HUES64 (cell line): ENCODE measurements at regions not wholly inside any gene's neighbourhood (a gene's known extent, or its start where the extent isn't known, plus 50 kb on each side); places are given as distances from the start of the nearest gene placed in this dataset.
"Not testable (repeated sequence)": the region's sequence is repeated elsewhere in the genome, so short reads cannot be mapped to it uniquely, and the experiment has no call there.

Source experiments
- H3K27ac ChIP-seq: 2 replicates; pipeline ENCODE4 v1.7.0; 2013; ENCODE audit warnings: low read depth, low read length, inconsistent platforms
- H3K27me3 ChIP-seq: 2 replicates; pipeline ENCODE4 v1.6.1; 2013; ENCODE audit warnings: mild to moderate bottlenecking, low read length; ENCODE audit not compliant: insufficient read depth
- H3K36me3 ChIP-seq: 2 replicates; pipeline ENCODE4 v1.6.1; 2013; ENCODE audit warnings: mild to moderate bottlenecking, low read length; ENCODE audit not compliant: insufficient read depth
- H3K4me1 ChIP-seq: 2 replicates; pipeline ENCODE4 v1.6.1; 2013; ENCODE audit warnings: mild to moderate bottlenecking, low read length, moderate library complexity; ENCODE audit not compliant: insufficient read depth
- H3K4me3 ChIP-seq: 2 replicates; pipeline ENCODE4 v1.5.1; 2013; ENCODE audit warnings: mild to moderate bottlenecking, low read length, moderate library complexity
- H3K9ac ChIP-seq: 2 replicates; pipeline ENCODE4 v1.6.1; 2013; ENCODE audit warnings: mild to moderate bottlenecking, low read depth, low read length
- H3K9me3 ChIP-seq: 2 replicates; pipeline ENCODE4 v1.6.1; 2013; ENCODE audit warnings: low read depth, low read length; ENCODE audit not compliant: insufficient read depth
- WGBS: fragments of 150-250, 120-280 bp; methylation state at CpG from one replicate; pipeline ENCODE4 v1.1.7; 2013; ENCODE audit warnings: missing lambda C conversion rate; 5-methylcytosine and 5-hydroxymethylcytosine counted together

DNA sequence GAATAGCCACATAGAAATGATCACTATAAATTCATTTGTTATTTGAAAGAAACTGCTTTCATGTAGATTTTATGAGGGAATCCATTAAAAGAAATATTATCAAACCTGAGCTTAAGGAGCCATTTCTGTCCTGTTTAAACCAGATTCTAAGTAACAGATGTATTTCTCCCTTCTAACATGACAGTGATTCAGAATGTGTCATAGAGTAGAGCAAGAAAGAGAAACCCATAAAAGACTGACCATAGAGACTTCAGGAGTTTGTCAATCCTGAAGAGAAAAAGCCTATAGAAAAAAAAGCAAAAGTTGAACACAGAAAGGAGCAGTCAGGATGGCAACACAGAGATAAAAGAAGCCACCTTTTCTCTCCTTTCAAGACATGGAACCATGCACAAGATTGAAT is 390.6 kb downstream of the PRIM2 start:
- not testable (repeated sequence) for H3K36me3 ChIP-seq, H3K4me3 ChIP-seq, H3K9ac ChIP-seq, H3K27me3 ChIP-seq, H3K27ac ChIP-seq, H3K9me3 ChIP-seq, H3K4me1 ChIP-seq

DNA sequence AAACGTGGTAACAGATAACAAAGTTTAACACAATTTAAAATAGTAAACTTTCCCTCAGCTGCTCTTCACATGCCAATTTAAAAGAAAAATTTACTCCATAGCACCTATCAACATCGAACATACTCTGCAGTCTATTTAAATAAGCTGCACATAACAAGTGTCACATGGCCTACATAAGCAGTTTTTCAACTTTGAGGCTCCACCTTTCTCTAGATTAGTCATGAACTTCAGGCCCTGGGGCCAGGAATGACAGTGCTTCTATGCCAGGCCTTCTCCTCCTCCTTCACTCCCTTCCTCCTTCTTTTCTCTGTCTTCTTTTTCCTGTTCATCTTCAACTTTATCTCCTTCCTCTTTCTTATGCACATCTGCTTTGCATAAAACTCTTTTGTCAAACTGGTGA is 405.1 kb downstream of the PRIM2 start:
- H3K9ac ChIP-seq, H3K27me3 ChIP-seq, H3K4me1 ChIP-seq, H3K27ac ChIP-seq, H3K9me3 ChIP-seq, H3K4me3 ChIP-seq, H3K36me3 ChIP-seq: not testable (repeated sequence)
- 78% methylated on average over 1 of the region's 2 CpGs for WGBS

DNA sequence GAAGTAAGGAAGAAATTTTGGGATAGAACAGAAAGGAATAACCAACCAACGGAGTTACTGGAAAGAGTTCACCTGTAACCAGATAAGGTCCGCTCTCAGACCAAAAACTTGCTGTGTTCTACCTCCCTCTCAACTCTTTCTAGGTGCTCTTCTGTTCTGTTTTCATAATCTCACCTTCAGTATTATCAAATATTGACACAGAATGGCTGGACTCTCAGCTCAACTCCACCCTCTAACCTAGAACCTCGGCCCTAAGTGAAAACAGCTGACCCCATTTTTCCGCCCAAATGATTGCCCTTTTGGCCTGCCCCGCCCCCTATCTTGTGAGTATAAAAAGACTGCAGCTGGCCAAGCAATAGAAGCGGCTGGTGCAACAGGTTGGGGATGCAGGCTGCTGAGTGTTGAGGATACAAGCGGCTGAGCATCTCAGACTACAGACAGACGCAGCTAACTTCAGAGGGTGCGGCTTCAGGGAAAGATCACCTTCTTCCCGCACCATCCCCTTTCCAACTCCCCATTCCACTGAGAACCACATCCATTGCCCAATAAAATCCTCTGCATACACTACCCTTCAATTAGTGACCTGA is 406.5 kb downstream of the PRIM2 start:
- 81% methylated on average over 10 of the region's 10 CpGs for WGBS
- H3K9ac ChIP-seq, H3K27ac ChIP-seq, H3K36me3 ChIP-seq, H3K9me3 ChIP-seq, H3K4me3 ChIP-seq, H3K4me1 ChIP-seq, H3K27me3 ChIP-seq: not testable (repeated sequence)

DNA sequence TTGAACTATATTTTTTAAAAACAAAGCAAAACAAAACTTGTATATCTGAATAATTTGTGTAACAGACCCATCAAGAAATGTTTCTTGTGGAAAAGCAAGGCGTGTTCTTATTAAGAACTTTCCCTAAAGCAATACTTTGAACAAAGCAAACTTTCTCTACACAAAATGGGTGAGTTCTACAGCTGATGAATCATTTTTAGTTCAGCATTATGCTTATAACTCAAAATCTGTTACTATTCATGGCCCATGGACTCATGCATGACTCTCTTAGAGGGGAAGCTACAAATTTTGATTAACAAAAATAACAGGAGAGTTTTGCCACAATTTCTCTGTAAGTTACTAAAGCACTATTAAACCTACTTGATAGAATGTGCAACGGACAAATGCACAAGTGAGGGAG is 412.0 kb downstream of the PRIM2 start:
- not testable (repeated sequence) for H3K27ac ChIP-seq, H3K4me3 ChIP-seq
- no CpG with 5 or more reads among the region's 2 CpGs for WGBS

DNA sequence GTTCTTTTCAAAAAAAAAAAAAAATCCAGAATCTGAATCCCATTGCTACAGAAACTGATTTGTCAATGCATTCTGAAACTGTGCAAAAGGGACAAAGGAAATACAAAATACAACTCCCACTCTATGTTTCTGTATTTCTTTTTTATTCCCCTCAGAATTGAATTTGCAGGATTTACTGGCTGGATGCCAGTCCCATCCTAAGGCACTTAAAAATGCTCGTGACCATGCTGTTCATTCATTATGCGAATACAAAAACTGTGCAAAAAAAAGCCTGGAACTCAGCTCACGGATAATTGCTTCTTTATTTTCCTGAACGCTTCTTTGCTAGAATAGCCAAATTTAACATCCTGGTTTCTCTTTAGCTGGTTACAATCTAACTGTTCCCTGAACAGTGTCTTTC is 413.3 kb downstream of the PRIM2 start:
- WGBS, result 85% methylated on average over 4 of the region's 4 CpGs
- not testable (repeated sequence) for H3K4me1 ChIP-seq, H3K4me3 ChIP-seq, H3K27ac ChIP-seq, H3K27me3 ChIP-seq, H3K9ac ChIP-seq, H3K36me3 ChIP-seq, H3K9me3 ChIP-seq

More for the DNA sequence above, 412.0 kb downstream of the PRIM2 start:
- not testable (repeated sequence) for H3K4me1 ChIP-seq, H3K9me3 ChIP-seq, H3K27me3 ChIP-seq, H3K36me3 ChIP-seq, H3K9ac ChIP-seq

DNA sequence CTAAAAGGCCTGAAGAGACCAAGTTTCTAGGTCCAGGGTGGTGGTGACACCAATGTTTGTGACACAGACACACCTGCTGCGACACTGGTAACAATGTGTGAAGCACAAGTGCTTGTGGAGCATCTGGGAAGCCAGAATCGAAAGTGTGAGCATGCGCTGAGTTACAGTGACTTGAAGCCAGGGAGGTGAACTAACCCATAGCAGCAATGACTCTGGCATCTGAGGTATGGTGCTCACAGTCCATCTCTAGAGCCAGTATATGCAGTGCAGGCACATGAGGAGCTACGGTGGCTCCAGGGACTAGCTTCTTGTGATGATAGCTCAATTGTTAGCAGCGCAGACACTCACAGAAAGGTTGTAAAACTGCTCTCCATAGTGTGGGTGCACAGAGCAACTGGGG is 430.3 kb downstream of the PRIM2 start:
- not testable (repeated sequence) for H3K9ac ChIP-seq, H3K27me3 ChIP-seq, H3K4me1 ChIP-seq, H3K4me3 ChIP-seq, H3K9me3 ChIP-seq, H3K27ac ChIP-seq, H3K36me3 ChIP-seq
- 84% methylated on average over 4 of the region's 5 CpGs for WGBS

DNA sequence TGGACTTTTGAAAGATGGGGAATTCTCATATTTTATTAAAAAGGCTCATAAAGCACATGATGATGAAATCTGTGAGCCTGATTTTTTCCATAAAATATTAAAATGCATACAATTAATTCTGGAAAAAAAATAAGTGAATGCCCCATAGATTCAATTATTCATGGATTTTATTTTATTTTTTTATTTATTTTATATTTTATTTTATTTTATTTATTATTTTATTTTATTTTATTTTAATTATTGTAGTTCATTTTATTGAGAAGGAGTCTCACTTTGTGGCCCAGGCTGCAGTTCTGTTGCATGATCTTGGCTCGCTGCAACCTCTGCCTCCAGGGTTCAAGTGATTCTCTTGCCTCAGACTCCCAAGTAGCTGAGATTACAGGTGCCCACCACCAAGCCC is 442.4 kb downstream of the PRIM2 start:
- not testable (repeated sequence) for H3K27me3 ChIP-seq, H3K9me3 ChIP-seq, H3K4me3 ChIP-seq, H3K27ac ChIP-seq, H3K9ac ChIP-seq, H3K36me3 ChIP-seq, H3K4me1 ChIP-seq
- 68% methylated on average over 1 of the region's 1 CpG for WGBS

DNA sequence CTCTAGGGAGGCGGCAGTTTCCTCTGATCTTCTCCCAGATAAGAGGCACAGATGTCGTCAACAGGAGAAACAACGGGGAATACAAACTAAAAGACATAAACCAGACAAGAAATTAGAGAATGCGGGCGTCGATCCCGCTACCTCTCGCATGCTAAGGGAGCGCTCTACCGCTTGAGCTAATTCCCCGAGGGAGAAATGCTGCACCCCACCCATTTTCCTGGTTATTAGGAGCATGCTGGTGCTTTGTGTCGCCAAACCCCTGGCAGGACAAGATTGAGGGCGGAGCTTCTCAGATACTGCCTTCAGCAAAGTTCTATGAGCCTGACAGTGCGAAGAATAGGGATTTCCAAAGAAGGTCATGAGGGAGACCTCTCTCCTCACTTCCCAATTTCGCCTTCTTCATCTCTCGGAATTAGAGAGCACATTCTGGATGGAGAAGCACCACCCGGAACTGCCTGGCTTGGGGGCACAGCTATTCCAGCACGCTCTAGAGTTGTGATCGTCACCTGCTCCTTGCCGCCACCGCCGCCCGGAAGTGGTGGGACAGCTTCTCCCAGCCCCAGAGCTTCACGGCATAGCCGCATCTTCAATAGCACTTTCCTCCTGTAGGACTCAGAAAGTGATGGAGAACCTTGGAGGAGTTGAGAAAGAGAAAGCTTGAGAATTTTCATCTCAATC is 475.4 kb downstream of the PRIM2 start:
- not testable (repeated sequence) for H3K9ac ChIP-seq, H3K36me3 ChIP-seq, H3K27ac ChIP-seq, H3K9me3 ChIP-seq, H3K4me1 ChIP-seq
- peak overlapping the region; percentile 63 for H3K4me3 ChIP-seq
- peaks cover 58% of the 10 kb centered on the region for H3K27me3 ChIP-seq
- WGBS, result 51% methylated on average over 16 of the region's 25 CpGs

DNA sequence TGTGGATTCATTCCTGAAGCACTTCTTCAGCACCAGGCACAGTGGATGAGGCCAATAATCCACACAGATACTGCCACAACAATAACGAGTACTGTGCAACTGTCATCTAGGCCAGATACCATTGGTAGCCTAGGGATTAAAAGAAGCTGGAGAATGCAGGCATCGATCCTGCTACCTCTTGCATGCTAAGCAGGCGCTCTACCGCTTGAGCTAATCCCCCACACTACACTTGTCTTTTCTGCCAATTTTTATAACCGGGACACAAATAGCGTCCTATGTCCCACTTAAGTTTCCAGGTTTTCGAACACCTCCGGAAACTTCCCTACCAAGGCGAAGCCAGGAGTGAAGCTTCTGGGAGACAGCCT is 475.9 kb downstream of the PRIM2 start:
- not testable (repeated sequence) for H3K9me3 ChIP-seq, H3K9ac ChIP-seq, H3K4me1 ChIP-seq, H3K36me3 ChIP-seq, H3K27ac ChIP-seq
- Histone ChIP-seq H3K4me3 (peak overlapping the region; percentile 63), H3K27me3 (peaks cover 59% of the 10 kb centered on the region)
- WGBS, result 60% methylated on average over 9 of the region's 9 CpGs

DNA sequence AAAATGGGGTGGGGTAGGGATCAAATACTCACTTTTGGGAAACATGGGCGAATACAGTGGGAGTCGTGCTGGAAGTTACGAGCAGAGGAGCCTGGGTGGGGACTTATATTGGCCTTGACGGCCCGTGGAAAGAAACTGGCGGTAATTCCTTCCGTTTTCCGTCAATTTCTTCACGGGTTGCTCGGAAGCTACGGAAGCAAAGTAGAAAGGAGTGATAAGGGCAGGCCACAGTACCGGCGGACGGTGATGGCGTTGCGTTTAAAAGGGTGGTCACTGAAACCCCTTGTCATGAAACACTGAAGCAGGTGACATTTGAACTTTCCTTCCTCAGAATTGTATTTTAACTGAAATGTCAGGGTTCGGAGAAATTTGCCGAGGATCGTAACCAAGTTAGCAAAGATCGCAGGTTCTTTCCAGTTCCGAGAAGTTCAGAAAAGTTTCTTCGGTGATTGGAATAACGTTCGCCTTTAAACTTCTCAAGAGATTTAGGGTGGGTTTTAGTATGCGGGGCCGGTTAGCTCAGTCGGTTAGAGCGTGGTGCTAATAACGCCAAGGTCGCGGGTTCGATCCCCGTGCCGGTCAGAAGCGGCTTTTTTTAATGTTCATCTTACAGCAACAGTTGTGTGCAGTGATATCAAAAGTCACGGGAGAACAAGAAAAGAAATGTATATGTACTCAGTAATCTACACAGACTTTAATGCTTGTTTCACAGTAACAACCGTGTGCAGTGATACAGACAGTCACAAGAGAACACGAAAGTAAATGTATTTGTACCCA is 482.5 kb downstream of the PRIM2 start:
- peaks cover 15% of the 10 kb centered on the region for H3K9me3 ChIP-seq
- H3K4me3 ChIP-seq, result peak overlapping the region; percentile 73
- WGBS, result 51% methylated on average over 38 of the region's 38 CpGs
- not testable (repeated sequence) for H3K36me3 ChIP-seq, H3K4me1 ChIP-seq, H3K27ac ChIP-seq, H3K9ac ChIP-seq
- peaks cover 43% of the 10 kb centered on the region for H3K27me3 ChIP-seq

DNA sequence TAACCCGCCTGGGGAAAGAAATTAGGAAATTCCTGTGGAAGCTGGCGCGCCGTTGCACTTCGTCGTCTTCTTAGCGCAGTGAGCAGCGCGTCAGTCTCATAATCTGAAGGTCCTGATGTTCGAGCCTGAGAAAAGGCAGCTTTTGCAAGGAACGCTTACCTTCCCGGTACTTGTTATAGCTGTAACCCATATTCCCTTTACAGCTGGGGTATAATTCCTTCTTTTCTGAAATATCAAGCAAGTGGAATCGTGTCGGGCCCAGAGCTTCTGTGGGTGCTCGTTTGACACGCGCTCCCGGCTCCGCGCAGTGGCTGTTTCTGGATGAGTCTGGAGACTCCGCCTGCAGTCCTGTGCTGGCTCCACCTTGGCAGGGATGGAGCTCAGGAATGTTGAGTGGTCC is 491.2 kb downstream of the PRIM2 start:
- Histone ChIP-seq H3K4me3 (peak overlapping the region; percentile 43), H3K27me3 (peaks cover 43% of the 10 kb centered on the region), H3K9me3 (peaks cover 13% of the 10 kb centered on the region)
- H3K4me1 ChIP-seq, H3K27ac ChIP-seq, H3K9ac ChIP-seq, H3K36me3 ChIP-seq: not testable (repeated sequence)
- WGBS, result 44% methylated on average over 20 of the region's 21 CpGs
